ENCODE measurements at regions not wholly inside any gene's neighbourhood (a gene's known extent, or its start where the extent isn't known, plus 50 kb on each side); places are given as distances from the start of the nearest gene placed in this dataset.

DNA sequence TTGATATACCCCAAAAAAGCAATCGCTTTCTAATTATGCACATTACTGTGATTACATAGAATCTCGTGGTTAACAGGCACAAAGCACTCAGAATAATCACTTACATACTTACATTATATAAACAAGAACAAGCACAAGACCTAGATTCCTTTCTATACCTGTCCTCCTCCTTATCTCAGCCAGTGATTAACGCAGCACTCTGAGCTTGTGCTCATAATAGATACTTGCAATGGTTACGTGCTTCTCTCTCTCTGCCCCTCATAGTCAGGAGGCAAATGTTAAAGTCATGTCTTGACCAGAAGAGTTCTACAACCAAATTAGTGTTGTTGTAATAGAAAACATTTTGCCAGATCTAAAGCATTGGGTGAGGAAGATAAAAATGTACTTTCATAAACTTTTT is 342.2 kb upstream of the PKDCC start:
- no peak for DNase-seq

- DNase-seq: no peak
These were observed 341.5 kb upstream of the PKDCC start for GRCh38 chr2:41706286-41706685.

GRCh38 chr2:41707790-41708451 is 339.9 kb upstream of the PKDCC start:
- no peak for DNase-seq

- no peak for DNase-seq
These were observed 337.9 kb upstream of the PKDCC start for GRCh38 chr2:41709702-41710599.

- no peak for DNase-seq
These were observed 336.9 kb upstream of the PKDCC start for GRCh38 chr2:41710944-41711343.

GRCh38 chr2:41711736-41712135 is 336.1 kb upstream of the PKDCC start:
- no peak for DNase-seq

GRCh38 chr2:41716497-41716896 is 331.3 kb upstream of the PKDCC start:
- no peak for DNase-seq

- no peak for DNase-seq
These were observed 330.0 kb upstream of the PKDCC start for GRCh38 chr2:41717839-41718238.

DNA sequence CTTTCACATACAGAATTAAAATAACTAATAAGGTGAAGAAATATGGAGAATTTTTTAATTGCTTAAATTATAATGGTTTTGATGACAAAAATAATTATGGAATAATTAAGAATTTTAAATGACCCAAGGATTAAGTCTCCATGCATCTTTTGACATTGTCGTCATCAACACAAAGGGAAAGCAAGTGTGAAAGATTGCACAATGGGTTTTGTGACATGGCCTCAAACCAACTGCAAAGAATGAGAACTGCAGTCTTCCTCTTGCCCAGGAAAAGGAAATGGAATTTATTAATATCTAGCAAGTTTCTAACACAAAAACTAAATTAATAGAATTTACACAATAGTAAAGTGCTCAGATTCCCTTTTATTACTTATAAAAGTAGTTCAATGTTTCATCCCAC is 329.1 kb upstream of the PKDCC start:
- no peak for DNase-seq

GRCh38 chr2:41719756-41720155 is 328.1 kb upstream of the PKDCC start:
- no peak for DNase-seq

DNA sequence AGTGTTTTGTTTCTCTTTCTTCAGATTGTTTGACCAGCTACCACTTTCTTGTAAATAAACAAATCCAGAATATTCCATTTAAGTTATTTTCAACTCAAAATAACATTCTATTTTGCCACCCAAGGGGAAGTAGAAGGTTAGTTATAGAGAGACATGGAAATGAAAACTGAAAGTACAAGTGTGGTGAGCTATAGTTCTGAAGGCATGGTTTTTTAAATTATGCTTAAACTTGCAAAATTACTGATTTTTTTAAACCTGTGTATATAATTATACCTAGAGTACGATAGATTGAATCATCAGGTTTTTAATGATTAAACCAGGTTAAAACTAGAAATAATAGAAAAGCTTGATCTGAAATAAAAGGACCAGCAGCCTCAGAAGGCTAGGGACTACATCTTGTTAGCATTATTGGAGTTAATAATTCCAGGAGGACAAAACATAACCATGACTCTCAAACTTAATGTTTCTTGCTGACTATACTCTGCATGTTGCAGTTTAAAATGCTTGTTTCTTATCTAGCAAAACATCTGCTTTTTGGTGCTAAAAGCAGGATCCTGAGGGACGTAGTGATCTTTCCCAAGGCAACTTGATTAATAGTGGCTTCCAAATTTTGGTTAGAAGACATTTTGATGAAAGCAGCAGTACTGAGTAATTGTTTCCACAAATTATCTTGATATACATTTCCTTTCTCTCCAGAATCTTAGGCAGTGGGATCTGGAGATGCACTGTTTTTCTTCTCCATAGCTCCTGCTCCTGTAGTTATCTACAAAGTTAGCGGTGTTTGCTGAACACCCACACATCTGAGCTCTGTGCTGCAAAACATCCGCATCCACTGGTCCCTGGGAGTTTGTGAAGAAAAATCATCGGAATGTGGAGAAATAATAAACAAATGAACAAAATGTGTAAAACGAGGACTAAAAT is 327.2 kb upstream of the PKDCC start:
- no peak for DNase-seq

DNA sequence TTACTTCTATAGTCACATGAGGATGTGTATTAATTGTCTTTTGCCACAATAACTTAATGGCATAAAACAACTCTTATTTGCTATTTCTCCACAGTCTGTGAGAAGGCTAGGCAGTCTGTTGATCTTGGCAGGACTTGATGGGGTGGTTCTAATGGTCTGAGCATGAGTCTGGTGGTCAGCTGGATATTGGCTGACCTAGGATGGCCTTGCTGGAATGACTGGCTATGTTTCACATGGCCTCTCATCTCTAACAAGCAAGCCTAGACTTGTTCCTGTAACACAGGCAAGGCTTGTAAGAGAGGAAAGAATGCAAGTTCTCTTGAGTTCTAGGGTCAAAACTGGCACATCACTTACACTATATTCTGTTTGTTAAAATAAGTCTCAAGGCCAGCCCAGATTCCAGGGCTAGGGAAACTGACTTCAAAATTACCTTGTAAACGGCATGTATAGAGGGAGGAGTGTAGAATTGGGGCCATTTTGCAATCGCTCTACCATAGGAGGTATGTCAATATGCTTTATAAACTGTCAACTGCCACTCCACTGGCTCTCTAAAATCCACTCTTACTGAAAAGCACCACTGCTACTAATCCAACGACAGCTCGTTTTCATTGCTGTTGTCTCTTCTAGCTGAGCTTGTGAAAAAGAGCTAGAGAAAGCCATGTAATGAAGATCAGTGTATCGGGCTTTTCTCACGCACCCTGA is 325.0 kb upstream of the PKDCC start:
- no peak for DNase-seq

DNA sequence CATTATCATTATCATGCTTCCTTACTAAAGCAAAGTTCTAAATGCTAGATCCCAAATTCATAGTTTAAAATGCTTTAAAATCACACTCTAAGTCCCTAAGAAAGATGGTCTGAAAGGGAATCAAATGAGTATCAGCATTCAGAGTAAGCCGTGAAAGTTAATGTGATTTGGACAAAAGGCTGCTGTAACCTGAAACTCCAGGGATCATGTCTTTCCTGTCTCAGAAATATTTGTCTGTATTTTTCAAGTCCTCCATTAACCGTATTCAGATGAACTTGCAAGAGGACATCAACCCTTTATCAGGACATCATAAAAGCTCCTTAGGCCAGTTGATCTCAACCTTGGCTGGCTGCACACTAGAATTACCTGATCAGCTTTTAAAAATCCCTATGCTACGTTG is 324.3 kb upstream of the PKDCC start:
- no peak for DNase-seq

DNA sequence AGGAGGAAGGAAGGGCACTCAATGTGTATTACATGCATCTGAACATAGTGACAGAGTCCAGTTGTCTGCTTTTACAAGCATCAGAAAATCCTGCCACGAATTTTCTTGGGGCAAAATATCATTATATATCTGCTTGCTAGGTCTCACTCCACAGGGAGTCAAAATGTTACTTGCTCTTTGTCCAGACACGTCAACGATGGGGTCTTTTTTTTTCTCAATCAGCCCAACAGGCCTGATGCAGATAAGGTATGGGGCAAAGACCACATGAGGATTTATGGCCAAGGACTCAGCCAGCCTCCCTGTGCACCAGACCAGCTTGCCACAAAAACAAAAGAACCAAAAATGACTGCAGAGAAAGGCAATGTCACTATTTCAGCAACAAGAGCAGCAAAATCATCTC is 323.4 kb upstream of the PKDCC start:
- no peak for DNase-seq

- no peak for DNase-seq
These were observed 321.9 kb upstream of the PKDCC start for GRCh38 chr2:41725901-41726300.

DNA sequence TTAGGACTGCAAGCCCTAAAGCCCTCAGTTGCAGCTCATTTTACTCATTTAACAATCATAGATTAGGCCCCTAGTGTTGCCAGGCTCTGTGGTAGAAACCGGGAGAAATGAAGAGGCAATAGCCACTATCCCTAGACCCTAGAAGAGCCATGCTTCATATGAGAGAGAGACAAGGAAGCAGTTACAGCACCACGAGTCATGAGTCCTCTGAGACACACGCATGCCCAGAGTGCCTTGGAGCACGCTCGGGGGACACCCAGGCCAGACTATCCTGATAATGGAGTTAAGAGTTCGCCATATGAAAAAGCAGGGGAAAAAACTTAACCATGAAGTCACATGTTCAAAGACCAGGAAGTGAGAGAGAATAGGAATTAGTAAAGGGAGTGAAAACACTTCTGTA is 321.5 kb upstream of the PKDCC start:
- no peak for DNase-seq

- no peak for DNase-seq
These were observed 320.7 kb upstream of the PKDCC start for GRCh38 chr2:41727152-41727551.

DNA sequence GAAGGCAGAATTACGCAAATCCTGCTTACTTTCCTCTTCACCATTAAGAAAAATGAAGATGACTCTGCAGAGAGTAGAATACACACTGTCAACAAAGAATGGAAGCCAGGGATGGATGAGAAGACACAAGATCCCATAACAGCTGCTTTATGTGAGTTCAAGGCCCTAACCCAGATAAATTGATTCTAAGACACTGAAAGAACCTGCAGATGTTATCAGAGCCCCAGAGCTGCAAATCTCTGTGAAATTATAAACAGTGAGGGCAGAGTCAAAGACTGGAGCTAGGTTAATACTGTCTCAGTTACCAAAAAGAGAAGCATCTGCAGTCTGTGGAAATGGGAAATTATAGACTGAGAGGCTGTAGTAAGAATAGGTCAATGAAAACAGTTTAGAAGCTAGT is 320.1 kb upstream of the PKDCC start:
- DNase-seq: no peak

GRCh38 chr2:41728788-41729338 is 319.0 kb upstream of the PKDCC start:
- no peak for DNase-seq

DNA sequence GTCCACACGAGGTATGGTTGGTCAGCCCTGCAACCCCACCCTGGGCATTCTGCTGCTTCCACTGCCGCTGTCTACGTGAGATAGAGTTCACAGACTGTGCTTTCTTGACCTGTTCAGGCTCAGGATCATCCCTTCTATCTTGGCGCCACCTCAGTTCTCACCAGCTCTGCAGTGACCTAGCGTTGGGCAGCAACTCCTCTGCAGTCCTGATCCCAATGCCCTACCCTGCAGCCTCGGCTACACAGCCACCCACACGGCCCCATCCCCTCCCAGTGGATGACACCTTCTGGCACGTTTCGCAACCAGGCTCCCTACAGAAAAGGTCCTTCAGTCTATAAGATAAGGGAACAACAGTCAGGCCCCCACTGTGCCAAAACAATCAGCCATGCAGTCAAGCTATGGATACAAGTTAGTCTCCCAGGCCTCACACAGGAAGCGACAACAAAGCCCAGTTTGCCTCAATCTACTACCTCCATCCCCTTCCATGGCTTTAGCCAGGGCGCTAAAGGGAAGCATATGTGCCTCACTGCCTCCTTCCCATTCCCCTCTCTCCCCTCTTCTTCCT is 317.9 kb upstream of the PKDCC start:
- no peak for DNase-seq

- no peak for DNase-seq
These were observed 312.8 kb upstream of the PKDCC start for GRCh38 chr2:41735006-41735405.

DNA sequence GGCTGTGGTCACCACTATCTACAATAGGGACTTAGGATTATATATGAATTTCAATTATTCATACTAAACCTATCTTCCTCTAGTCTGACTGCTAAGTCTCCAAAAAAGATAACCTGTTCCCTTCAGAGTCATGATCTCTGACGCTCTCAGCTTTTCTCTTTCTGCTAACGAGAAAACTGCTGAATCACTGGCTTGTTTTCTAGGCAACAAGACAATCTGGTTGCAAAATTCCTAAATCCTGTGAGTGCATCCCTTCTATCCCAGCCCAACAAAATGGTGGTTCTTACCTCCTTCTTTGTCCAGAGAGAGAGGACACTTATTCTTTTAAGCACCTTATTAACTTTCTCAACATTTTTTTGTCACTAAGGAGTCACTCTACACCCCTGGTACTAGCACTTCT is 312.3 kb upstream of the PKDCC start:
- no peak for DNase-seq

Measured in CD4-positive, alpha-beta T cell treated with Interleukin-10 for 1 hour (primary cell).